PFSK-1 (cell line): ENCODE measurements at regions not wholly inside any gene's neighbourhood (a gene's known extent, or its start where the extent isn't known, plus 50 kb on each side); places are given as distances from the start of the nearest gene placed in this dataset.

Source experiments
- FOXP2 ChIP-seq: optimal IDR thresholded peaks from 2 replicates; pipeline ENCODE3; 2011; ENCODE audit warnings: borderline replicate concordance, control low read depth, inconsistent platforms; ENCODE audit not compliant: insufficient read depth; ENCODE audit errors: extremely low read length, extremely low read depth
- POLR2AphosphoS5 ChIP-seq: IDR thresholded peaks from 2 replicates; pipeline ENCODE4 v1.6.1; 2012; ENCODE audit warnings: low read depth, mild to moderate bottlenecking, control low read depth, low read length, moderate library complexity
- REST ChIP-seq, 2 experiments: IDR thresholded peaks; 2 replicates each; pipeline versions ENCODE4 v1.6.1 to v1.8.0; 2011 to 2012; ENCODE audit warnings: low read depth in 2 of 2, low read length in 2 of 2, control low read depth in 1 of 2, inconsistent platforms in 1 of 2, mild to moderate bottlenecking in 1 of 2, moderate library complexity in 1 of 2; ENCODE audit not compliant: insufficient read depth in 1 of 2
- SIN3A ChIP-seq: IDR thresholded peaks from 2 replicates; pipeline ENCODE4 v1.6.1; 2012; ENCODE audit warnings: mild to moderate bottlenecking, low read length, moderate library complexity, borderline replicate concordance; ENCODE audit not compliant: insufficient read depth
- TAF1 ChIP-seq: IDR thresholded peaks from 2 replicates; pipeline ENCODE4 v1.6.1; 2012; ENCODE audit warnings: low read length, control low read depth, borderline replicate concordance; ENCODE audit not compliant: insufficient read depth

GRCh38 chr4:125773502-125773901 lies 458.7 kb downstream of the FAT4 start:
- TF ChIP-seq POLR2AphosphoS5 (no peak), SIN3A (no peak)

GRCh38 chr4:125773931-125774330 lies 459.2 kb downstream of the FAT4 start:
- no peak for TF ChIP-seq TAF1

- TF ChIP-seq FOXP2 (no peak), REST (IDR thresholded peaks at IDR 0.05; ENCODE audit: insufficient read depth in 1 of 2, low read depth in 2 of 2, low read length in 2 of 2) (no peak), SIN3A (no peak), TAF1 (no peak), POLR2AphosphoS5 (no peak)
Measured at GRCh38 chr4:125776146-125776545, 461.4 kb downstream of the FAT4 start.

- TF ChIP-seq REST (IDR thresholded peaks at IDR 0.05; ENCODE audit: insufficient read depth in 1 of 2, low read depth in 2 of 2, low read length in 2 of 2): no peak
- no peak for TF ChIP-seq SIN3A
- TF ChIP-seq POLR2AphosphoS5: no peak
- TF ChIP-seq FOXP2: no peak
- TF ChIP-seq TAF1: no peak
Measured at GRCh38 chr4:125780164-125780563, 465.4 kb downstream of the FAT4 start.

GRCh38 chr4:125780747-125781146 lies 466.0 kb downstream of the FAT4 start:
- TF ChIP-seq FOXP2 (no peak), SIN3A (no peak), REST (IDR thresholded peaks at IDR 0.05; ENCODE audit: insufficient read depth in 1 of 2, low read depth in 2 of 2, low read length in 2 of 2) (no peak), POLR2AphosphoS5 (no peak), TAF1 (no peak)

- TF ChIP-seq REST (IDR thresholded peaks at IDR 0.05; ENCODE audit: insufficient read depth in 1 of 2, low read depth in 2 of 2, low read length in 2 of 2) (no peak), TAF1 (no peak), SIN3A (no peak), POLR2AphosphoS5 (no peak), FOXP2 (no peak)
Measured at GRCh38 chr4:125781651-125782050, 466.9 kb downstream of the FAT4 start.
